ENCODE measurements at regions not wholly inside any gene's neighbourhood (a gene's known extent, or its start where the extent isn't known, plus 50 kb on each side); places are given as distances from the start of the nearest gene placed in this dataset.

- H3K4me1 ChIP-seq (ENCODE audit: control insufficient read depth in 1 of 2, insufficient read depth in 2 of 2, low read length in 2 of 2): no peaks in the 10 kb centered on the region
- H3K4me3 ChIP-seq (replicated peaks in 1 of 2; ENCODE audit: low read depth in 1 of 2, low read length in 2 of 2): no peak overlapping the region
- DNase-seq (ENCODE audit: low read depth, low spot score): no peak
- no peak for ATAC-seq
- H4K20me1 ChIP-seq (ENCODE audit: insufficient read depth): no peaks in the 10 kb centered on the region
- peaks cover 14% of the 10 kb centered on the region; the same call in 1 of the 2 replicates for H3K27me3 ChIP-seq (ENCODE audit: insufficient read depth, low read length)
- H3K9me2 ChIP-seq (ENCODE audit: insufficient read depth): no peaks in the 10 kb centered on the region
- no peak overlapping the region for H3K27ac ChIP-seq (ENCODE audit: low read depth, low read length)
- intact Hi-C loops (cut with micrococcal nuclease): no loop called here
- ChIA-PET POLR2A (no interaction called here), RAD21 (ENCODE audit: low non-redundant PET in 1 of 2, low total read pairs in 2 of 2, uncharacterized antibody in 2 of 2, unreplicated experiment in 2 of 2) (no interaction called here), CTCF (no interaction called here)
- no peak overlapping the region for H2AFZ ChIP-seq (ENCODE audit: low read depth, low read length, poor library complexity, severe bottlenecking)
- no peaks in the 10 kb centered on the region for H3K9me3 ChIP-seq (ENCODE audit: control insufficient read depth in 1 of 2, insufficient read depth in 1 of 2, low read depth in 1 of 2, low read length in 2 of 2)
- H3K9ac ChIP-seq (ENCODE audit: low read length): no peak overlapping the region
- no TSS peak for BruUV-seq (replicated peaks)
- H3K36me3 ChIP-seq (ENCODE audit: control insufficient read depth in 1 of 2, insufficient read depth in 2 of 2, low read length in 2 of 2): no peaks in the 10 kb centered on the region
- TF ChIP-seq TCF7L2 (IDR thresholded peaks at IDR 0.05; ENCODE audit: borderline replicate concordance, extremely low read depth, insufficient read depth, insufficient read length) (no peak), CBX3 (IDR thresholded peaks at IDR 0.05; ENCODE audit: low read depth) (no peak), ZNF274 (IDR thresholded peaks at IDR 0.05; ENCODE audit: low read depth, low read length) (no peak), RAD21 (IDR thresholded peaks at IDR 0.05; ENCODE audit: low read depth) (no peak), SIN3A (IDR thresholded peaks at IDR 0.05; ENCODE audit: low read depth) (no peak), CEBPB (IDR thresholded peaks at IDR 0.05; ENCODE audit: low read depth) (no peak), EGR1 (IDR thresholded peaks at IDR 0.05; ENCODE audit: low read depth) (no peak), POLR2AphosphoS5 (IDR thresholded peaks at IDR 0.05; ENCODE audit: low read depth, low read length) (no peak), SRF (IDR thresholded peaks at IDR 0.05; ENCODE audit: low read depth) (no peak), POLR2A (IDR thresholded peaks at IDR 0.05; ENCODE audit: borderline replicate concordance, extremely low read depth, insufficient read depth, insufficient read length) (no peak), EZH2 (IDR thresholded peaks at IDR 0.05) (no peak), CTCF (IDR thresholded peaks at IDR 0.05 in 2 of 3, conservative IDR thresholded peaks at IDR 0.05 in 1 of 3; ENCODE audit: borderline replicate concordance in 1 of 3, insufficient read depth in 1 of 3, low read depth in 2 of 3, low read length in 2 of 3) (no peak), EZH2phosphoT487 (IDR thresholded peaks at IDR 0.05; ENCODE audit: borderline replicate concordance) (no peak)
- TF ChIP-seq, protein P1, sequence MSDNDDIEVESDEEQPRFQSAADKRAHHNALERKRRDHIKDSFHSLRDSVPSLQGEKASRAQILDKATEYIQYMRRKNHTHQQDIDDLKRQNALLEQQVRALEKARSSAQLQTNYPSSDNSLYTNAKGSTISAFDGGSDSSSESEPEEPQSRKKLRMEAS (IDR thresholded peaks at IDR 0.05): no peak
- H3K4me2 ChIP-seq (ENCODE audit: low read length): no peak overlapping the region
- H3K79me2 ChIP-seq (ENCODE audit: insufficient read depth, low read length): no peaks in the 10 kb centered on the region
Measured at GRCh38 chr10:78543031-78543748, 509.5 kb downstream of the RPS24 start.

Measured in HCT116 (cell line).